OCI-LY3 (cell line): ENCODE measurements at regions not wholly inside any gene's neighbourhood (a gene's known extent, or its start where the extent isn't known, plus 50 kb on each side); places are given as distances from the start of the nearest gene placed in this dataset.

Experiments used
- EZH2phosphoT487 ChIP-seq: fragments of 200-600 bp; shearing (Covaris generic); IDR thresholded peaks from 2 replicates; pipeline ENCODE4 v1.6.1; 2018; ENCODE audit warnings: antibody characterized with exemption, mixed run types, low read depth
- TF ChIP-seq, protein P1 (sequence below): fragments of 200-600, 300-600 bp; sonication (generic); IDR thresholded peaks from 2 replicates; pipeline ENCODE4 v1.5.1; 2014; ENCODE audit warnings: antibody characterized with exemption, low read length, low read depth

DNA sequence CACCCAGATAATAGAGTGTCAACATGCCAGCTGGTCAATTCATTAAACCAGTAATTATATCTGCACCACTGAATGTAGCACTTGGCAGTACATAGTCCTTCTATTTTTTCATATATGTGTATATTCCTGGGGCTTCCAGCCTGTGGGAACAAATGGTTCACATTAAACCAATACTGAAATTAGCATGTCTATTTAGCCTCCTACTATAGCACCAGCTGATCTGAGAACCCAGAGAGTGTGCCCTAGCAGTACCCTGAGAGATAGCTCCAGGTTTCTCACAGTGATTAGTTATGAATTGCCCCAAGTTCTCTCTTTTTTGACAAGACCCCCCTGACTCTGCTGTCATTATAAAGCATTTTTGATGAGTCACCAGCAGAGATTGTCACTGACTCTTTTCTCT, 1097.3 kb upstream of the FLRT2 start:
- no peak for TF ChIP-seq EZH2phosphoT487
- TF ChIP-seq, protein P1, sequence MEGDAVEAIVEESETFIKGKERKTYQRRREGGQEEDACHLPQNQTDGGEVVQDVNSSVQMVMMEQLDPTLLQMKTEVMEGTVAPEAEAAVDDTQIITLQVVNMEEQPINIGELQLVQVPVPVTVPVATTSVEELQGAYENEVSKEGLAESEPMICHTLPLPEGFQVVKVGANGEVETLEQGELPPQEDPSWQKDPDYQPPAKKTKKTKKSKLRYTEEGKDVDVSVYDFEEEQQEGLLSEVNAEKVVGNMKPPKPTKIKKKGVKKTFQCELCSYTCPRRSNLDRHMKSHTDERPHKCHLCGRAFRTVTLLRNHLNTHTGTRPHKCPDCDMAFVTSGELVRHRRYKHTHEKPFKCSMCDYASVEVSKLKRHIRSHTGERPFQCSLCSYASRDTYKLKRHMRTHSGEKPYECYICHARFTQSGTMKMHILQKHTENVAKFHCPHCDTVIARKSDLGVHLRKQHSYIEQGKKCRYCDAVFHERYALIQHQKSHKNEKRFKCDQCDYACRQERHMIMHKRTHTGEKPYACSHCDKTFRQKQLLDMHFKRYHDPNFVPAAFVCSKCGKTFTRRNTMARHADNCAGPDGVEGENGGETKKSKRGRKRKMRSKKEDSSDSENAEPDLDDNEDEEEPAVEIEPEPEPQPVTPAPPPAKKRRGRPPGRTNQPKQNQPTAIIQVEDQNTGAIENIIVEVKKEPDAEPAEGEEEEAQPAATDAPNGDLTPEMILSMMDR: no peak
